Coronary artery (tissue), 2 donors: ENCODE measurements at regions not wholly inside any gene's neighbourhood (a gene's known extent, or its start where the extent isn't known, plus 50 kb on each side); places are given as distances from the start of the nearest gene placed in this dataset.
A peak's percentile ranks its signal among the peaks of the same experiment; 100 is the strongest.

Source experiments
- DNase-seq: peaks from one replicate; pipeline ENCODE4 v3.0.0-alpha.2; 2017; ENCODE audit warnings: low spot score
- H3K27ac ChIP-seq, 2 donors: fragments of 200-600 bp; sonication (generic); one replicate each; pipeline ENCODE4 v1.5.1; 2016 to 2019
- H3K4me3 ChIP-seq: fragments of 200-600 bp; sonication (generic); 2 replicates; pipeline ENCODE4 v1.5.1; 2016; ENCODE audit warnings: mild to moderate bottlenecking, moderate library complexity
- TF ChIP-seq, protein P1 (sequence below): fragments of 200-600 bp; sonication (generic); IDR thresholded peaks from one replicate; pipeline ENCODE4 v1.5.1; 2019; ENCODE audit warnings: antibody characterized with exemption

DNA sequence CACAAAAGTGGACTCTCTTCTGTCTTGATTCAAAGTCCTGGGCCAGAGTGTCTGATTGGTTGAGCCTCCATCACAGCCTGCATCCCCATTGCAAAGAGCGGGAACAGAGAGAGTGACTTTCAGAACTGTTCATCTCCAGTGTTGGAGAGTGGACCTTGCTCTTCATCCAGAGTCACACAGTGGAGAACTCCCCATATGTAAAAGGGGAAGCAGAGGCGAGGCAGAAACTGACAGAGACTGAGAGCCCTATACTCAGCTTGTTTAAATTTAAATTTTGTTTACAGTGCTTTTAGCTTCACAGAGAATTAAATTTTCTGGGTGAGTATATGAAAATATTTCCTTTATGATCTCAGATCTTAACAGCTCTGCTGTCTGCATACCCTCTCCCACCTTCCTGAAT is 70.0 kb upstream of the SSBP2 start:
- H3K4me3 ChIP-seq = no peak overlapping the region
- DNase-seq = no peak
- TF ChIP-seq, protein P1, sequence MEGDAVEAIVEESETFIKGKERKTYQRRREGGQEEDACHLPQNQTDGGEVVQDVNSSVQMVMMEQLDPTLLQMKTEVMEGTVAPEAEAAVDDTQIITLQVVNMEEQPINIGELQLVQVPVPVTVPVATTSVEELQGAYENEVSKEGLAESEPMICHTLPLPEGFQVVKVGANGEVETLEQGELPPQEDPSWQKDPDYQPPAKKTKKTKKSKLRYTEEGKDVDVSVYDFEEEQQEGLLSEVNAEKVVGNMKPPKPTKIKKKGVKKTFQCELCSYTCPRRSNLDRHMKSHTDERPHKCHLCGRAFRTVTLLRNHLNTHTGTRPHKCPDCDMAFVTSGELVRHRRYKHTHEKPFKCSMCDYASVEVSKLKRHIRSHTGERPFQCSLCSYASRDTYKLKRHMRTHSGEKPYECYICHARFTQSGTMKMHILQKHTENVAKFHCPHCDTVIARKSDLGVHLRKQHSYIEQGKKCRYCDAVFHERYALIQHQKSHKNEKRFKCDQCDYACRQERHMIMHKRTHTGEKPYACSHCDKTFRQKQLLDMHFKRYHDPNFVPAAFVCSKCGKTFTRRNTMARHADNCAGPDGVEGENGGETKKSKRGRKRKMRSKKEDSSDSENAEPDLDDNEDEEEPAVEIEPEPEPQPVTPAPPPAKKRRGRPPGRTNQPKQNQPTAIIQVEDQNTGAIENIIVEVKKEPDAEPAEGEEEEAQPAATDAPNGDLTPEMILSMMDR = no peak
- H3K27ac ChIP-seq = no peak overlapping the region

- H3K27ac ChIP-seq = peak overlapping the region in 1 of 2 donors; percentile 14
- no peak overlapping the region for H3K4me3 ChIP-seq
- TF ChIP-seq, protein P1 = no peak
- no peak for DNase-seq
Measured at GRCh38 chr5:81820318-81820636, 69.4 kb upstream of the SSBP2 start.

GRCh38 chr5:81819556-81820317 is 68.8 kb upstream of the SSBP2 start:
- TF ChIP-seq, protein P1 = no peak
- DNase-seq = no peak
- Histone ChIP-seq H3K4me3 (no peak overlapping the region), H3K27ac (peak overlapping the region in 1 of 2 donors; percentile 14)

- no peak for DNase-seq
- TF ChIP-seq, protein P1 = no peak
- Histone ChIP-seq H3K4me3 (no peak overlapping the region), H3K27ac (no peak overlapping the region)
Measured at GRCh38 chr5:81817980-81818379, 67.1 kb upstream of the SSBP2 start.

GRCh38 chr5:81817086-81817485 is 66.2 kb upstream of the SSBP2 start:
- TF ChIP-seq, protein P1 = no peak
- Histone ChIP-seq H3K27ac (no peak overlapping the region), H3K4me3 (no peak overlapping the region)
- DNase-seq = no peak

DNA sequence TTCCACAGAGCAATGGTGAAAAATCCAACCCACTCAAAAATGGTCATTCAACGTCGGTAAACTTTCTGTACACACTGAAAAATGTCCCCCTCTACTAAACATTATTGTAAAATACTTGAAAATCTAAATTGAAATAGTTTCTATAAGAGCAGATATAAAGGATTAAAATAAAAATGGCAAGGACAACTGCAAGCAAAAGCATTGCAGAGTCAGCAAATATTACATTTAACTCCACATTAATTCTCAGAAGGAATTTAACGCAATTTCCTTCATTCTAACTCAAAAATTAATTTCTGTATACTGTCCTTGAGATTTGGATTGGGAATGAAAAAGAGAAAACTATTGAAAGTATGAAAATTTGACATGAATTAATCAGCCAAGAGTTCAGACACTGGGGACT is 64.4 kb upstream of the SSBP2 start:
- no peak overlapping the region for H3K4me3 ChIP-seq
- DNase-seq = no peak
- TF ChIP-seq, protein P1 = no peak
- H3K27ac ChIP-seq = no peak overlapping the region

DNA sequence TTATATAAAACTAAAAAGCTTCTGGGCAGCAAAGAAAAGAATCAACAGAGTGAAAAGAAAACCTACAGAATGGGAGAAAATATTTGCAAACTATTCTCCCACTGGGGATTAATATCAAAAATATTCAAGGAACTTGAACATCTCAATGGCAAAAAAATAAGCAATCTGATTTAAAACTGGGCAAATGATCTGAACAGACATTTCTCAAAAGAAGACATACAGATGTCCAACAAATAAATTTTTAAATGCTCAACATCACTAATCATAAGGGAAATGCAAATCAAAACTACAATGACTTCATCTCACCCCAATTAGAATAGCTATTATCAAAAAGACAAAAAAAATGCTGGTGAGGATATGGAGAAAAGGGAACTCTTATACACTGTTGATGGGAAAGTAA is 57.2 kb upstream of the SSBP2 start:
- Histone ChIP-seq H3K27ac (no peak overlapping the region), H3K4me3 (no peak overlapping the region)
- DNase-seq = no peak
- TF ChIP-seq, protein P1 = no peak
